PC-3 (cell line): ENCODE measurements at regions not wholly inside any gene's neighbourhood (a gene's known extent, or its start where the extent isn't known, plus 50 kb on each side); places are given as distances from the start of the nearest gene placed in this dataset.

Experiments used
- ATAC-seq: fragments of 200-7000 bp; cut with Tn5 transposase; 2 replicates; pipeline ENCODE4 v1.9.1; 2020; ENCODE audit warnings: mild to moderate bottlenecking, moderate library complexity
- BruUV-seq: library from RNA; stranded (reverse); fragments of 400-500 nt; replicated peaks from 2 replicates; lab custom pipeline; 2021; lab: Mats Ljungman, UMichigan
- CTCF ChIA-PET: fragments of 300-600 bp; sonication (Branson Sonifier 250); formaldehyde crosslinking; loops from one replicate; lab custom pipeline; 2022; ENCODE audit warnings: antibody characterized with exemption; lab: Charles Lee
- POLR2A ChIA-PET: fragments of 300-600 bp; sonication (Branson Sonifier 250); formaldehyde crosslinking; loops from one replicate; lab custom pipeline; 2022; ENCODE audit warnings: antibody characterized with exemption; ENCODE audit not compliant: unreplicated experiment; lab: Charles Lee
- DNase-seq: peaks from one replicate; pipeline ENCODE4 v3.0.0-alpha.2; 2015
- H2AFZ ChIP-seq: fragments of 300-600 bp; sonication (generic); 2 replicates; pipeline ENCODE4 v1.6.0; 2016; ENCODE audit warnings: antibody characterized with exemption, low read length
- H3F3A ChIP-seq: fragments of 300-600 bp; sonication (generic); one replicate; pipeline ENCODE4 v1.6.0; 2017; ENCODE audit warnings: antibody characterized with exemption, low read length, control low read depth, mild to moderate bottlenecking; ENCODE audit not compliant: unreplicated experiment
- H3K27ac ChIP-seq: fragments of 300-600 bp; sonication (generic); 2 replicates; pipeline ENCODE4 v1.5.1; 2016; ENCODE audit warnings: mild to moderate bottlenecking, low read length
- H3K27me3 ChIP-seq: fragments of 300-600 bp; sonication (generic); 2 replicates; pipeline ENCODE4 v1.6.1; 2016; ENCODE audit warnings: low read length, mixed read lengths
- H3K36me3 ChIP-seq: fragments of 300-600 bp; sonication (generic); 2 replicates; pipeline ENCODE4 v1.6.1; 2016; ENCODE audit warnings: low read depth, mixed run types, low read length, mixed read lengths
- H3K4me1 ChIP-seq: fragments of 300-600 bp; sonication (generic); 2 replicates; pipeline ENCODE4 v1.5.1; 2016; ENCODE audit warnings: low read length; ENCODE audit not compliant: insufficient read depth
- H3K4me2 ChIP-seq: fragments of 300-600 bp; sonication (generic); 2 replicates; pipeline ENCODE4 v1.6.0; 2016; ENCODE audit warnings: low read length
- H3K4me3 ChIP-seq: fragments of 300-600 bp; sonication (generic); 2 replicates; pipeline ENCODE4 v1.5.1; 2016; ENCODE audit warnings: mild to moderate bottlenecking, low read length, mixed read lengths
- H3K79me2 ChIP-seq: fragments of 300-600 bp; sonication (generic); 2 replicates; pipeline ENCODE4 v1.6.1; 2017; ENCODE audit warnings: low read length, mixed read lengths
- H3K9ac ChIP-seq: fragments of 300-600 bp; sonication (generic); 2 replicates; pipeline ENCODE4 v1.6.0; 2016; ENCODE audit warnings: mild to moderate bottlenecking, low read length
- H3K9me2 ChIP-seq: fragments of 300-600 bp; sonication (generic); replicated peaks from 2 replicates; pipeline ENCODE4 v1.6.1; 2016; ENCODE audit warnings: mixed run types, low read length, mixed read lengths
- H3K9me3 ChIP-seq: fragments of 300-600 bp; sonication (generic); 2 replicates; pipeline ENCODE4 v1.6.1; 2016; ENCODE audit warnings: low read length, mixed read lengths
- H4K20me1 ChIP-seq: fragments of 300-600 bp; sonication (generic); 2 replicates; pipeline ENCODE4 v1.6.1; 2016; ENCODE audit warnings: low read length, mixed read lengths
- CTCF ChIP-seq: fragments of 300-600 bp; sonication (generic); conservative IDR thresholded peaks from 2 replicates; pipeline ENCODE4 v1.5.1; 2017; ENCODE audit warnings: antibody characterized with exemption, low read depth, mild to moderate bottlenecking, low read length
- EZH2 ChIP-seq: fragments of 300-600 bp; sonication (generic); IDR thresholded peaks from one replicate; pipeline ENCODE4 v1.6.1; 2017; ENCODE audit warnings: antibody characterized with exemption, mild to moderate bottlenecking, low read length; ENCODE audit not compliant: unreplicated experiment
- EZH2phosphoT487 ChIP-seq: fragments of 300-600 bp; sonication (generic); IDR thresholded peaks from 2 replicates; pipeline ENCODE4 v1.6.1; 2018; ENCODE audit warnings: mild to moderate bottlenecking, antibody characterized with exemption, low read length, borderline replicate concordance
- intact Hi-C: fragments of 100-400 bp; cut with micrococcal nuclease; formaldehyde crosslinking; loops from 2 replicates; pipeline ENCODE4 v1.9.0; 2023

- H3K27ac ChIP-seq: no peak overlapping the region
- intact Hi-C loops: no loop called here
- DNase-seq (no peak), ATAC-seq (no peak)
- no peaks in the 10 kb centered on the region for H3K27me3 ChIP-seq
- H3K9me3 ChIP-seq: no peaks in the 10 kb centered on the region
- BruUV-seq: no TSS peak
- no peaks in the 10 kb centered on the region for H3K79me2 ChIP-seq
- ChIA-PET CTCF (no interaction called here), POLR2A (no interaction called here)
- no peak overlapping the region for H2AFZ ChIP-seq
- H4K20me1 ChIP-seq: no peaks in the 10 kb centered on the region
- H3K36me3 ChIP-seq: no peaks in the 10 kb centered on the region
- H3K9ac ChIP-seq: no peak overlapping the region
- H3K4me3 ChIP-seq: no peak overlapping the region
- no peak overlapping the region for H3K4me2 ChIP-seq
- no peaks in the 10 kb centered on the region for H3F3A ChIP-seq
- TF ChIP-seq EZH2phosphoT487: no peak
- TF ChIP-seq CTCF: no peak
- no peak for TF ChIP-seq EZH2
- no peaks in the 10 kb centered on the region for H3K9me2 ChIP-seq
- no peaks in the 10 kb centered on the region for H3K4me1 ChIP-seq
These were observed 224.0 kb upstream of the CDH13 start for GRCh38 chr16:82402665-82403218.

- H3K4me3 ChIP-seq: no peak overlapping the region
These were observed 226.7 kb upstream of the CDH13 start for GRCh38 chr16:82400046-82400445.

More at GRCh38 chr16:82400046-82400445, 226.7 kb upstream of the CDH13 start:
- Histone ChIP-seq H3K9me3 (no peaks in the 10 kb centered on the region), H3F3A (no peaks in the 10 kb centered on the region), H3K27me3 (no peaks in the 10 kb centered on the region), H3K79me2 (no peaks in the 10 kb centered on the region), H3K27ac (no peak overlapping the region), H3K4me1 (no peaks in the 10 kb centered on the region), H3K9ac (no peak overlapping the region), H3K4me2 (no peak overlapping the region), H3K36me3 (no peaks in the 10 kb centered on the region), H3K9me2 (no peaks in the 10 kb centered on the region), H4K20me1 (no peaks in the 10 kb centered on the region), H2AFZ (no peak overlapping the region)
- CTCF ChIA-PET: no interaction called here
- TF ChIP-seq EZH2: no peak
- no peak for TF ChIP-seq CTCF
- no peak for TF ChIP-seq EZH2phosphoT487
- DNase-seq (no peak), ATAC-seq (no peak)
- intact Hi-C loops: no loop called here
- BruUV-seq: no TSS peak
- POLR2A ChIA-PET: no interaction called here
